H9 (cell line): ENCODE measurements at regions not wholly inside any gene's neighbourhood (a gene's known extent, or its start where the extent isn't known, plus 50 kb on each side); places are given as distances from the start of the nearest gene placed in this dataset.

Source experiments
- DNase-seq: peaks from one replicate; pipeline ENCODE4 v3.0.0-alpha.2; 2017
- H2AFZ ChIP-seq: one replicate; pipeline ENCODE4 v1.6.1; 2013; ENCODE audit warnings: mild to moderate bottlenecking, low read length, control low read depth, moderate library complexity
- H2AK5ac ChIP-seq: 2 replicates; pipeline ENCODE4 v1.6.1; 2013; ENCODE audit warnings: low read length, control low read depth, mixed read lengths; ENCODE audit not compliant: insufficient read length
- H2BK120ac ChIP-seq: one replicate; pipeline ENCODE4 v1.6.1; 2013; ENCODE audit warnings: low read depth, mild to moderate bottlenecking, low read length, control low read depth, inconsistent platforms; ENCODE audit not compliant: poor library complexity, severe bottlenecking
- H2BK12ac ChIP-seq: 2 replicates; pipeline ENCODE4 v1.6.1; 2013; ENCODE audit warnings: low read length, control low read depth, mixed read lengths, low read depth; ENCODE audit not compliant: insufficient read length
- H2BK15ac ChIP-seq: 2 replicates; pipeline ENCODE4 v1.6.1; 2013; ENCODE audit warnings: low read depth, low read length, control low read depth
- H2BK20ac ChIP-seq: one replicate; pipeline ENCODE4 v1.6.1; 2013; ENCODE audit warnings: low read depth, mild to moderate bottlenecking, low read length, control low read depth, inconsistent platforms; ENCODE audit not compliant: poor library complexity, severe bottlenecking
- H2BK5ac ChIP-seq: 2 replicates; pipeline ENCODE4 v1.6.1; 2013; ENCODE audit warnings: low read length, control low read depth, mixed read lengths; ENCODE audit not compliant: insufficient read length
- H3K14ac ChIP-seq: 2 replicates; pipeline ENCODE4 v1.6.1; 2013; ENCODE audit warnings: low read length, control low read depth; ENCODE audit not compliant: insufficient read depth
- H3K18ac ChIP-seq: 2 replicates; pipeline ENCODE4 v1.6.1; 2013; ENCODE audit warnings: low read depth, mild to moderate bottlenecking, mixed read lengths, low read length, control low read depth; ENCODE audit not compliant: insufficient read length
- H3K23ac ChIP-seq: 2 replicates; pipeline ENCODE4 v1.6.1; 2013; ENCODE audit warnings: low read length, control low read depth, mixed read lengths, low read depth; ENCODE audit not compliant: insufficient read length
- H3K23me2 ChIP-seq: 2 replicates; pipeline ENCODE4 v1.6.1; 2013; ENCODE audit warnings: low read depth, mild to moderate bottlenecking, mixed read lengths, low read length, control low read depth; ENCODE audit not compliant: insufficient read length, poor library complexity, severe bottlenecking
- H3K27ac ChIP-seq: 2 replicates; pipeline ENCODE4 v1.5.1; 2013; ENCODE audit warnings: low read length, control low read depth, mixed read lengths, low read depth; ENCODE audit not compliant: insufficient read length
- H3K27me3 ChIP-seq: 2 replicates; pipeline ENCODE4 v1.6.1; 2013; ENCODE audit warnings: low read length, control low read depth, inconsistent platforms; ENCODE audit not compliant: insufficient read depth
- H3K4ac ChIP-seq: 2 replicates; pipeline ENCODE4 v1.6.1; 2013; ENCODE audit warnings: low read depth, mild to moderate bottlenecking, control low read depth, inconsistent platforms, low read length, moderate library complexity
- H3K4me1 ChIP-seq: 2 replicates; pipeline ENCODE4 v1.6.1; 2013; ENCODE audit warnings: low read length, control low read depth, inconsistent platforms; ENCODE audit not compliant: insufficient read depth
- H3K4me2 ChIP-seq: 2 replicates; pipeline ENCODE4 v1.6.1; 2013; ENCODE audit warnings: low read length, control low read depth, mixed read lengths; ENCODE audit not compliant: insufficient read length, insufficient read depth
- H3K56ac ChIP-seq: 2 replicates; pipeline ENCODE4 v1.6.1; 2013; ENCODE audit warnings: low read depth, mild to moderate bottlenecking, mixed read lengths, low read length, control low read depth; ENCODE audit not compliant: insufficient read length
- H3K79me1 ChIP-seq: 2 replicates; pipeline ENCODE4 v1.6.1; 2013; ENCODE audit warnings: low read depth, mild to moderate bottlenecking, moderate library complexity, low read length, control low read depth, inconsistent platforms; ENCODE audit not compliant: insufficient read depth, poor library complexity, severe bottlenecking
- H3K79me2 ChIP-seq: 2 replicates; pipeline ENCODE4 v1.6.1; 2013; ENCODE audit warnings: low read length, control low read depth, inconsistent platforms; ENCODE audit not compliant: insufficient read depth
- H3K9ac ChIP-seq: 2 replicates; pipeline ENCODE4 v1.6.1; 2013; ENCODE audit warnings: low read length, control low read depth, mixed read lengths; ENCODE audit not compliant: insufficient read length; ENCODE audit errors: extremely low read depth
- H3K9me3 ChIP-seq: one replicate; pipeline ENCODE4 v1.6.1; 2013; ENCODE audit warnings: low read depth, low read length, inconsistent platforms; ENCODE audit not compliant: control insufficient read depth
- H3T11ph ChIP-seq: one replicate; pipeline ENCODE4 v1.6.1; 2013; ENCODE audit warnings: mild to moderate bottlenecking, low read length, control low read depth, inconsistent platforms
- H4K20me1 ChIP-seq: one replicate; pipeline ENCODE4 v1.6.1; 2013; ENCODE audit not compliant: control insufficient read depth, insufficient read length, insufficient read depth
- H4K5ac ChIP-seq: 2 replicates; pipeline ENCODE4 v1.6.1; 2013; ENCODE audit warnings: low read depth, mild to moderate bottlenecking, mixed read lengths, low read length, control low read depth; ENCODE audit not compliant: insufficient read length
- H4K8ac ChIP-seq: replicated peaks from 2 replicates; pipeline ENCODE4 v1.6.1; 2013; ENCODE audit warnings: low read length, control low read depth, mixed read lengths, low read depth; ENCODE audit not compliant: insufficient read length
- H4K91ac ChIP-seq: 2 replicates; pipeline ENCODE4 v1.6.1; 2013; ENCODE audit warnings: low read depth, mild to moderate bottlenecking, moderate library complexity, mixed read lengths, low read length, control low read depth; ENCODE audit not compliant: insufficient read length
- H3K27ac Mint-ChIP-seq, 3 experiments: 2 replicates in 2 of 3; 3 replicates in 1 of 3; pipeline ENCODE4 v1.8.0; 2020 to 2021; ENCODE audit warnings: mixed read lengths in 3 of 3, mild to moderate bottlenecking in 1 of 3, moderate library complexity in 1 of 3
- H3K27me3 Mint-ChIP-seq: 2 replicates; pipeline ENCODE4 v1.8.0; 2021; ENCODE audit warnings: low read depth, mild to moderate bottlenecking, moderate library complexity, mixed read lengths
- H3K36me3 Mint-ChIP-seq, 3 experiments: 2 replicates in 2 of 3; 3 replicates in 1 of 3; pipeline ENCODE4 v1.8.0; 2020 to 2021; ENCODE audit warnings: low read depth in 3 of 3, mixed read lengths in 3 of 3; ENCODE audit not compliant: insufficient read depth in 1 of 3
- H3K4me1 Mint-ChIP-seq, 2 experiments: 2 replicates each; pipeline ENCODE4 v1.8.0; 2020; ENCODE audit warnings: mixed read lengths in 2 of 2
- H3K4me3 Mint-ChIP-seq, 2 experiments: 2 replicates in 1 of 2; 3 replicates in 1 of 2; pipeline ENCODE4 v1.8.0; 2020 to 2021; ENCODE audit warnings: mild to moderate bottlenecking in 2 of 2, mixed read lengths in 2 of 2, moderate library complexity in 1 of 2
- H3K9me3 Mint-ChIP-seq, 2 experiments: 2 replicates in 1 of 2; 3 replicates in 1 of 2; pipeline ENCODE4 v1.8.0; 2020; ENCODE audit warnings: mild to moderate bottlenecking in 2 of 2, mixed read lengths in 2 of 2, moderate library complexity in 1 of 2
- WGBS: extraction: QIAGEN DNeasy Blood & Tissue Kit; methylation state at CpG from one replicate; pipeline ENCODE4 v1.1.7; 2013; ENCODE audit warnings: missing lambda C conversion rate, low lambda C conversion rate, mixed read lengths; ENCODE audit not compliant: insufficient read length; ENCODE audit errors: extremely low coverage; 5-methylcytosine and 5-hydroxymethylcytosine counted together
- TF ChIP-seq, protein P1 (sequence below): fragments of 200-600 bp; sonication (generic); conservative IDR thresholded peaks from 3 replicates; pipeline ENCODE4 v1.8.0; 2021; ENCODE audit warnings: antibody characterized with exemption, mild to moderate bottlenecking

DNA sequence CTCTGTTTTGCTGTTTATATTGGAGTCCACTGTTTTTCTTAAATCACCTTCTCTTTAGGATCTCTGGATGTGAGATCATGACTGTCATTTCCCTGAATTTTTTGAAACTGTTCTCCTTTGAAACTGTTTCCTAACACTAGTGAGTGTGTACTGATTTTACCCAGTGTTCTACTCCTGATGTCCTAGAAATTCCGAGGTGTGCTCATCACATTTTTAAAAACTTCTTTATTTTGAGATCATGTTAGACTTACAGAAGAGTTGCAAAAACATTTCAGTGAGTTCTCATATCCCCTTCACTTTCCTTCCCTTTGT is 292.6 kb downstream of the NFKBIZ start:
- H3K56ac ChIP-seq: no peak overlapping the region
- no CpG with 5 or more reads among the region's 1 CpG for WGBS

More for the DNA sequence above, 292.6 kb downstream of the NFKBIZ start:
- Mint-ChIP-seq H3K4me1 (no peaks in the 10 kb centered on the region), H3K27me3 (no peaks in the 10 kb centered on the region), H3K4me3 (no peak overlapping the region), H3K9me3 (no peaks in the 10 kb centered on the region), H3K36me3 (no peaks in the 10 kb centered on the region; a peak in 1 of 7 replicates), H3K27ac (no peak overlapping the region; a peak in 1 of 7 replicates)
- no peak overlapping the region for H2AFZ ChIP-seq
- H4K20me1 ChIP-seq: no peaks in the 10 kb centered on the region
- no peak overlapping the region for H2AK5ac ChIP-seq
- no peak for DNase-seq
- H3K14ac ChIP-seq: no peak overlapping the region
- H2BK5ac ChIP-seq: no peak overlapping the region
- no peaks in the 10 kb centered on the region for H3K79me1 ChIP-seq
- no peak overlapping the region for H2BK15ac ChIP-seq
- no peak overlapping the region for H4K8ac ChIP-seq
- H3K23ac ChIP-seq: no peak overlapping the region
- no peaks in the 10 kb centered on the region for H3K79me2 ChIP-seq
- H3K27me3 ChIP-seq: no peaks in the 10 kb centered on the region
- no peak overlapping the region for H2BK12ac ChIP-seq
- H4K5ac ChIP-seq: no peak overlapping the region
- H3K4me1 ChIP-seq: no peaks in the 10 kb centered on the region
- no peaks in the 10 kb centered on the region for H3K23me2 ChIP-seq
- H3K27ac ChIP-seq: no peak overlapping the region
- H2BK20ac ChIP-seq: no peak overlapping the region
- no peak overlapping the region for H4K91ac ChIP-seq
- TF ChIP-seq, protein P1, sequence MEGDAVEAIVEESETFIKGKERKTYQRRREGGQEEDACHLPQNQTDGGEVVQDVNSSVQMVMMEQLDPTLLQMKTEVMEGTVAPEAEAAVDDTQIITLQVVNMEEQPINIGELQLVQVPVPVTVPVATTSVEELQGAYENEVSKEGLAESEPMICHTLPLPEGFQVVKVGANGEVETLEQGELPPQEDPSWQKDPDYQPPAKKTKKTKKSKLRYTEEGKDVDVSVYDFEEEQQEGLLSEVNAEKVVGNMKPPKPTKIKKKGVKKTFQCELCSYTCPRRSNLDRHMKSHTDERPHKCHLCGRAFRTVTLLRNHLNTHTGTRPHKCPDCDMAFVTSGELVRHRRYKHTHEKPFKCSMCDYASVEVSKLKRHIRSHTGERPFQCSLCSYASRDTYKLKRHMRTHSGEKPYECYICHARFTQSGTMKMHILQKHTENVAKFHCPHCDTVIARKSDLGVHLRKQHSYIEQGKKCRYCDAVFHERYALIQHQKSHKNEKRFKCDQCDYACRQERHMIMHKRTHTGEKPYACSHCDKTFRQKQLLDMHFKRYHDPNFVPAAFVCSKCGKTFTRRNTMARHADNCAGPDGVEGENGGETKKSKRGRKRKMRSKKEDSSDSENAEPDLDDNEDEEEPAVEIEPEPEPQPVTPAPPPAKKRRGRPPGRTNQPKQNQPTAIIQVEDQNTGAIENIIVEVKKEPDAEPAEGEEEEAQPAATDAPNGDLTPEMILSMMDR: no peak
- no peaks in the 10 kb centered on the region for H3K9me3 ChIP-seq
- H3K4ac ChIP-seq: no peak overlapping the region
- H2BK120ac ChIP-seq: no peak overlapping the region
- no peak overlapping the region for H3K18ac ChIP-seq
- H3T11ph ChIP-seq: no peak overlapping the region
- H3K9ac ChIP-seq: no peak overlapping the region
- H3K4me2 ChIP-seq: no peak overlapping the region
